GM23248 (cell line): ENCODE measurements at regions not wholly inside any gene's neighbourhood (a gene's known extent, or its start where the extent isn't known, plus 50 kb on each side); places are given as distances from the start of the nearest gene placed in this dataset.

Source experiments
- DNase-seq: peaks from one replicate; pipeline ENCODE4 v3.0.0-alpha.2; 2015
- H2AFZ ChIP-seq: fragments of 200-600 bp; sonication (generic); 2 replicates; pipeline ENCODE4 v1.6.1; 2016; ENCODE audit warnings: antibody characterized with exemption
- H3F3A ChIP-seq: fragments of 200-600 bp; sonication (generic); 2 replicates; pipeline ENCODE4 v1.6.1; 2016; ENCODE audit warnings: mild to moderate bottlenecking, antibody characterized with exemption, mixed run types; ENCODE audit not compliant: insufficient read depth
- H3K27ac ChIP-seq: fragments of 200-600 bp; sonication (generic); 2 replicates; pipeline ENCODE4 v1.5.1; 2016; ENCODE audit warnings: mild to moderate bottlenecking
- H3K27me3 ChIP-seq: fragments of 200-600 bp; sonication (generic); replicated peaks from 2 replicates; pipeline ENCODE4 v1.6.1; 2016; ENCODE audit warnings: mild to moderate bottlenecking; ENCODE audit not compliant: insufficient read depth
- H3K36me3 ChIP-seq: fragments of 200-600 bp; sonication (generic); 2 replicates; pipeline ENCODE4 v1.6.1; 2016; ENCODE audit warnings: low read depth, mild to moderate bottlenecking
- H3K4me1 ChIP-seq: fragments of 200-600 bp; sonication (generic); 2 replicates; pipeline ENCODE4 v1.6.1; 2016; ENCODE audit warnings: mild to moderate bottlenecking; ENCODE audit not compliant: insufficient read depth
- H3K4me2 ChIP-seq: fragments of 200-600 bp; sonication (generic); one replicate; pipeline ENCODE4 v1.6.1; 2016; ENCODE audit warnings: mild to moderate bottlenecking; ENCODE audit not compliant: unreplicated experiment
- H3K4me3 ChIP-seq: fragments of 200-600 bp; sonication (generic); 2 replicates; pipeline ENCODE4 v1.5.1; 2016; ENCODE audit warnings: mild to moderate bottlenecking
- H3K79me2 ChIP-seq: fragments of 200-600 bp; sonication (generic); 2 replicates; pipeline ENCODE4 v1.6.1; 2016; ENCODE audit warnings: mild to moderate bottlenecking; ENCODE audit not compliant: insufficient read depth
- H3K9ac ChIP-seq: fragments of 200-600 bp; sonication (generic); 2 replicates; pipeline ENCODE4 v1.6.1; 2016; ENCODE audit warnings: mild to moderate bottlenecking
- H3K9me2 ChIP-seq: fragments of 200-600 bp; sonication (generic); 2 replicates; pipeline ENCODE4 v1.6.1; 2016; ENCODE audit warnings: mixed run types, mild to moderate bottlenecking, moderate library complexity; ENCODE audit not compliant: insufficient read depth
- H3K9me3 ChIP-seq: fragments of 200-600 bp; sonication (generic); one replicate; pipeline ENCODE4 v1.6.1; 2017; ENCODE audit warnings: low read depth
- H4K20me1 ChIP-seq: fragments of 200-600 bp; sonication (generic); 2 replicates; pipeline ENCODE4 v1.6.0; 2016; ENCODE audit not compliant: insufficient read depth
- EZH2 ChIP-seq: fragments of 200-600 bp; sonication (generic); IDR thresholded peaks from 2 replicates; pipeline ENCODE4 v1.6.1; 2018; ENCODE audit warnings: antibody characterized with exemption, mild to moderate bottlenecking; ENCODE audit not compliant: insufficient read depth, poor library complexity, severe bottlenecking
- EZH2phosphoT487 ChIP-seq: fragments of 200-600 bp; sonication (generic); IDR thresholded peaks from 2 replicates; pipeline ENCODE4 v1.6.1; 2018; ENCODE audit warnings: antibody characterized with exemption, moderate library complexity, mild to moderate bottlenecking, low read depth; ENCODE audit not compliant: insufficient read depth
- WGBS, 2 experiments: methylation state at CpG; one replicate each; pipeline ENCODE4 v1.1.6; 2015 to 2017; ENCODE audit warnings: low lambda C conversion rate in 2 of 2, low coverage in 1 of 2; ENCODE audit errors: missing lambda C conversion rate in 2 of 2; 5-methylcytosine and 5-hydroxymethylcytosine counted together
- in situ Hi-C: fragments of 300-500 bp; cut with MboI; formaldehyde crosslinking; loops from 2 replicates; pipeline ENCODE4 v1.15.0; 2020

DNA sequence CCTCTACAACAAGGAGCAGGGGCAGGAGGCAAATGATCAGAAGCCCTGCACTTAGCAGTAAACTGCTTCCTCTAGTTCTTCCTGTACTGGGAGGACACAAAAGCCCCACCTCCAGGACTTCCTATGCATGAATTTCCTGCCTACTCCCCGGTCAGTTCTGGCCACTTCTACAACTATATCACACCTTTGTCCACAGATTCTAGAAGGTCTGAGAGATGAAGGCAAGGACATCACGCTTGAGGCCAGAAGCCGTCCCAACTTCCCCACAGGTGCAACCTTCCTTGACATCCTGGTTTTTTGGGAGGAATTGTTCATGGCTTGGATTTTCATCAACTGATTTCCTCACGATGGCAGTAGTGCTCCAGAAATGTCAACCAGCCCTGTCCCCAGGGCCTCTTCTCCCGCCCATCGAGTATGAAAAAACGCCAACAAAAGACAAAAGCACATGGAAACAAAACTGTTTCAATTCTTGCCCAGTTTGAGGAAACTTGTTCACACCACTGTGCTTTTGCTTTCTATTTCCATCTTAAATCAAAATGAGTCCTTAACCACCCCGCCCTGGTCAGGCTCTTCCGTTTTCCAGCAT lies 206.5 kb upstream of the STK26 start:
- Histone ChIP-seq H3K36me3 (no peaks in the 10 kb centered on the region), H4K20me1 (no peaks in the 10 kb centered on the region), H3K9ac (peak overlapping the region; percentile 67), H3K79me2 (no peaks in the 10 kb centered on the region), H3F3A (no peaks in the 10 kb centered on the region), H3K4me3 (peak overlapping the region; percentile 62), H3K27ac (peak overlapping the region; percentile 30; the same call in 1 of the 2 replicates), H3K4me1 (no peaks in the 10 kb centered on the region), H2AFZ (peak overlapping the region; percentile 74), H3K27me3 (no peaks in the 10 kb centered on the region), H3K9me2 (no peaks in the 10 kb centered on the region), H3K9me3 (no peaks in the 10 kb centered on the region), H3K4me2 (peak overlapping the region; percentile 65)
- 17 to 20% methylated on average over 9 of the region's 9 CpGs for WGBS, 2 experiments
- TF ChIP-seq EZH2 (no peak), EZH2phosphoT487 (no peak)
- in situ Hi-C loops = no loop called here
- peak; percentile 70 for DNase-seq

DNA sequence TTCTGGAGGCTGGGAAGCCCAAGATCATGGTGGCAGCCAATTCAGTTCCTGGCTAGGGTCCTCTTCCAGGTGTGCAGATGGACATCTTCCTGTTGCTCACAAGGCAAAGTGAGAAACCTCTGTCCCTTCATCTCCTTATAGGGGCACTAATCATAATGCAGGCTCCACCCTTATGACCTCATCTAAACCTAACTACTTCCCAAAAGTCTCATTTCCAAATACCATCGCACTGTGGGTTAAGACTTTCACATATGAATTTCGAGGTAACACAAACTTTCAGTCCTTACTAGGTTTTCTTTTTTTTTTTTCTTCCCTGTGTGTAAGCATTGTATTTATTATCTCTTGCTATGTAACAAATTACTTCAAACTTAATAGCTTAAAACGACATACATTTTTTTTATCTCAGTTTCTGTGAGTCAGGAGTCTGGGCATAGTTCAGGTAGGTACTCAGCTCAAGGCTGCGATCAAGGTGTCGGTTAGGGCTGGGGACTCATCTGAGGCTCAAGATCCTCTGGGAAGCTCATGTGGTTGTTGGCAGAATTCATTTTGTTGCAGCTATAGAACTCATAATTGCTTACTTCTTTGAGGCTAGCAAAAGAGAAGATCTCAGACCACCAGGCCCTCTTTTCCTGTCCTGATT lies 204.7 kb upstream of the STK26 start:
- Histone ChIP-seq H3K4me1 (no peaks in the 10 kb centered on the region), H3K9me2 (no peaks in the 10 kb centered on the region), H3K79me2 (no peaks in the 10 kb centered on the region), H3K9ac (no peak overlapping the region), H3K4me2 (no peak overlapping the region), H2AFZ (no peak overlapping the region), H3K4me3 (no peak overlapping the region), H3K36me3 (no peaks in the 10 kb centered on the region), H3F3A (no peaks in the 10 kb centered on the region), H3K9me3 (no peaks in the 10 kb centered on the region), H3K27ac (no peak overlapping the region), H3K27me3 (no peaks in the 10 kb centered on the region), H4K20me1 (no peaks in the 10 kb centered on the region)
- TF ChIP-seq EZH2 (no peak), EZH2phosphoT487 (no peak)
- no peak for DNase-seq
- in situ Hi-C loops = no loop called here
- WGBS, 2 experiments = 77 to 83% methylated on average over 5 of the region's 5 CpGs

DNA sequence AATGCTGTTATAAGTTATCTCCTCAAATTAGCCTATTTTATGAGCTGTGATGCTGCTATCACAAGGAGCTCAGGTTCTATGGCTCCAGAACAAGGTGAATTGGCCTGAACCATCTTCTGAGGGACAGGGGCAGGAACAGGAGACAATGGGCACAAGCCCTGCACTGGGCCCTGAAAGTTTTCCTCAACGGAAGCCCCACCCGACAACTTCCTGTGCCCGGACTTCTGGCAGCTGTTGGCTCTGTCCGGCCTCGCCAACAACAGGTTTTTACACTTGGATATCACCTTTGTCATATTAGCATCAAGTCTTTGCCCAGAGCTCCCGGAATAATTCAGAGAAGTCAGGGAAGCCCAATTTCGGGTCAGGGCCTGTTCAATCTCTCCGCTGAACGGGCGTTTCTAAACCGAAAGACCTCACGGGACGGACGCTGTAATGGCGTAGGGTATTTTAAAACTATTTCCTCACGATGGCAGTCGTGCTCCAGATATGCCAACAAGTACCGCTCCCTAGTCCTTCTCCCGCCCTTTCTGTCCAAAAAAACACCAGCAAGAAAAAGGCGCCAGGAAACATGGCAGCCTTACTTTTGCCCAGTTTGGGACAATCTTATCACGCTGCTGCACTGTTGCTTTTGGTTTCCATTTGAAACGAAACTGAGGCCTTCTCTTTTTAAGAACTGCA lies 201.0 kb upstream of the STK26 start:
- H3K79me2 ChIP-seq = no peaks in the 10 kb centered on the region
- no peak for DNase-seq
- no peak overlapping the region for H3K27ac ChIP-seq

DNA sequence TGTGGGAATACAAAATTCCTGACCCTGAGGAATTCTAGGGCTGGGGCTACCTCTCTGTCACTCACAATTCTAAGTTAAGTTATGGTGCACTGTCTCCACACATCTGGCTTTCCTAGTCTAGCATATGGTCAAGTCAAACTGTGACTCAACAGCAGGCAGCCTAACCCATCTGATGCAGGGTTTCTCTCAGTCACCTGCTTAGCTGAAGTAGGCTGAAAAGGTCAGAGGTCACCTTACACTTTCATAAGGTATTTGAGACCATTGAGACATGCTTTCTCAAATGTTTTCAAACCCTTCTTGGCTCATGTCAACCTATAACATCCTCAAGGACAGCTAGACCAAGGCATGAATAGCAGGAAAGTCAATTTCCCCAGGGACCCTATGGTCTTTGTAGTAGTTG lies 196.5 kb upstream of the STK26 start:
- Histone ChIP-seq H3K36me3 (no peaks in the 10 kb centered on the region), H3K9me2 (no peaks in the 10 kb centered on the region), H3K4me3 (no peak overlapping the region), H3K4me2 (no peak overlapping the region), H2AFZ (no peak overlapping the region), H3K9me3 (no peaks in the 10 kb centered on the region), H3K27ac (no peak overlapping the region), H3K4me1 (no peaks in the 10 kb centered on the region), H3K27me3 (no peaks in the 10 kb centered on the region), H3K9ac (no peak overlapping the region), H3K79me2 (no peaks in the 10 kb centered on the region), H4K20me1 (no peaks in the 10 kb centered on the region), H3F3A (no peaks in the 10 kb centered on the region)
- TF ChIP-seq EZH2phosphoT487 (no peak), EZH2 (no peak)
- in situ Hi-C loops = loop anchor here (25.0 kb wide), 1 partner anchor 786 kb away; no protein-coding TSS in a partner anchor
- no peak for DNase-seq

More for the DNA sequence above, 201.0 kb upstream of the STK26 start:
- no peaks in the 10 kb centered on the region for H3K4me1 ChIP-seq
- no peaks in the 10 kb centered on the region for H3F3A ChIP-seq
- H3K36me3 ChIP-seq = no peaks in the 10 kb centered on the region
- no peak overlapping the region for H3K4me3 ChIP-seq
- H3K4me2 ChIP-seq = no peak overlapping the region
- H3K27me3 ChIP-seq = no peaks in the 10 kb centered on the region
- no peak overlapping the region for H3K9ac ChIP-seq
- 78 to 82% methylated on average over 21 to 22 of the region's 22 CpGs for WGBS, 2 experiments
- TF ChIP-seq EZH2phosphoT487 = no peak
- TF ChIP-seq EZH2 = no peak
- no peaks in the 10 kb centered on the region for H4K20me1 ChIP-seq
- in situ Hi-C loops = no loop called here
- no peak overlapping the region for H2AFZ ChIP-seq
- H3K9me3 ChIP-seq = no peaks in the 10 kb centered on the region
- H3K9me2 ChIP-seq = no peaks in the 10 kb centered on the region
